ENCODE measurements at regions not wholly inside any gene's neighbourhood (a gene's known extent, or its start where the extent isn't known, plus 50 kb on each side); places are given as distances from the start of the nearest gene placed in this dataset.

DNA sequence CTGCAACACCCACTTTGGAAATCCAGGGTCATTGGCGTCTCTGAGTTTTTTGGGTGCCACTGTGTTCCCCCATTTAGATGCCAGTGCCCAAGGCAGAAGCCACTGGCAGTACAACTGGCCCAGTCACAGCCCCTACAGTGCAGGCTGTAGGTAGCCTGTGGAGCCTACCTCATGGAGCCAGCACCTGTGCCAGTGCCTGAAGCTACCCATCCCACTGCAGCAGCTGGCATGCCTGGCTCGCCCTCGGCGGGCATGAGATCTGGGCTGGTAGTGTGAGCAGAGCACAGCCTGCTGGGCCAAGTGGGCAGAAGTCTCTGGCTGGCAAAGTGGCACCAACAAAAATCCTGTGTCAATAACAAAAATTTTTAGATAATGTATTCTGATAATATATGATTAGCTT is 1111.4 kb upstream of the NXPH2 start:
- H3K4me3 ChIP-seq (ENCODE audit: low read depth, low read length): no peak overlapping the region
- H3K27ac ChIP-seq (ENCODE audit: extremely low read depth, low read depth, low read length): no peak overlapping the region
- no peaks in the 10 kb centered on the region for H3K9me3 ChIP-seq (ENCODE audit: control insufficient read depth, insufficient read depth, low read depth, low read length)
- no peaks in the 10 kb centered on the region for H3K36me3 ChIP-seq (ENCODE audit: control insufficient read depth in 2 of 2, insufficient read depth in 1 of 2, low read length in 2 of 2)
- POLR2A ChIA-PET: no interaction called here
- CTCF ChIA-PET: no interaction called here
- no peaks in the 10 kb centered on the region for H3K4me1 ChIP-seq (ENCODE audit: control insufficient read depth, insufficient read depth, low read length)
- TF ChIP-seq ZNF624 (tag by site-specific recombination; IDR thresholded peaks at IDR 0.05) (no peak), ZNF623 (tag by site-specific recombination; IDR thresholded peaks at IDR 0.05) (no peak), MYNN (tag by site-specific recombination; IDR thresholded peaks at IDR 0.05; ENCODE audit: borderline replicate concordance) (no peak), ZNF23 (tag by site-specific recombination; IDR thresholded peaks at IDR 0.05; ENCODE audit: borderline replicate concordance) (no peak), ZBTB1 (tag by site-specific recombination; IDR thresholded peaks at IDR 0.05) (no peak), ZNF654 (tag by site-specific recombination; IDR thresholded peaks at IDR 0.05; ENCODE audit: low read depth) (no peak), ZNF473 (tag by site-specific recombination; IDR thresholded peaks at IDR 0.05) (no peak), ZNF626 (tag by site-specific recombination; IDR thresholded peaks at IDR 0.05) (no peak), SCRT1 (tag by site-specific recombination; IDR thresholded peaks at IDR 0.05; ENCODE audit: borderline replicate concordance) (no peak), BCL6B (tag by site-specific recombination; IDR thresholded peaks at IDR 0.05) (no peak)

GRCh38 chr2:139885921-139886498 is 1105.8 kb upstream of the NXPH2 start:
- CTCF ChIA-PET: interaction anchor here (0.6 kb wide), 1 partner anchor 669 kb away, joined by 3 read pairs; no protein-coding TSS in a partner anchor

More at GRCh38 chr2:139885921-139886498, 1105.8 kb upstream of the NXPH2 start:
- TF ChIP-seq AEBP2 (tag by site-specific recombination; IDR thresholded peaks at IDR 0.05; ENCODE audit: borderline replicate concordance) (no peak), ZNF426 (tag by site-specific recombination; IDR thresholded peaks at IDR 0.05) (no peak), ZNF623 (tag by site-specific recombination; IDR thresholded peaks at IDR 0.05) (no peak), ZNF132 (tag by site-specific recombination; IDR thresholded peaks at IDR 0.05; ENCODE audit: borderline replicate concordance) (no peak), ZFP37 (tag by site-specific recombination; IDR thresholded peaks at IDR 0.05) (no peak)
- TF ChIP-seq, protein P1, sequence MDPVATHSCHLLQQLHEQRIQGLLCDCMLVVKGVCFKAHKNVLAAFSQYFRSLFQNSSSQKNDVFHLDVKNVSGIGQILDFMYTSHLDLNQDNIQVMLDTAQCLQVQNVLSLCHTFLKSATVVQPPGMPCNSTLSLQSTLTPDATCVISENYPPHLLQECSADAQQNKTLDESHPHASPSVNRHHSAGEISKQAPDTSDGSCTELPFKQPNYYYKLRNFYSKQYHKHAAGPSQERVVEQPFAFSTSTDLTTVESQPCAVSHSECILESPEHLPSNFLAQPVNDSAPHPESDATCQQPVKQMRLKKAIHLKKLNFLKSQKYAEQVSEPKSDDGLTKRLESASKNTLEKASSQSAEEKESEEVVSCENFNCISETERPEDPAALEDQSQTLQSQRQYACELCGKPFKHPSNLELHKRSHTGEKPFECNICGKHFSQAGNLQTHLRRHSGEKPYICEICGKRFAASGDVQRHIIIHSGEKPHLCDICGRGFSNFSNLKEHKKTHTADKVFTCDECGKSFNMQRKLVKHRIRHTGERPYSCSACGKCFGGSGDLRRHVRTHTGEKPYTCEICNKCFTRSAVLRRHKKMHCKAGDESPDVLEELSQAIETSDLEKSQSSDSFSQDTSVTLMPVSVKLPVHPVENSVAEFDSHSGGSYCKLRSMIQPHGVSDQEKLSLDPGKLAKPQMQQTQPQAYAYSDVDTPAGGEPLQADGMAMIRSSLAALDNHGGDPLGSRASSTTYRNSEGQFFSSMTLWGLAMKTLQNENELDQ (tag by site-specific recombination; IDR thresholded peaks at IDR 0.05; ENCODE audit: low read depth): no peak
- TF ChIP-seq, protein P2, sequence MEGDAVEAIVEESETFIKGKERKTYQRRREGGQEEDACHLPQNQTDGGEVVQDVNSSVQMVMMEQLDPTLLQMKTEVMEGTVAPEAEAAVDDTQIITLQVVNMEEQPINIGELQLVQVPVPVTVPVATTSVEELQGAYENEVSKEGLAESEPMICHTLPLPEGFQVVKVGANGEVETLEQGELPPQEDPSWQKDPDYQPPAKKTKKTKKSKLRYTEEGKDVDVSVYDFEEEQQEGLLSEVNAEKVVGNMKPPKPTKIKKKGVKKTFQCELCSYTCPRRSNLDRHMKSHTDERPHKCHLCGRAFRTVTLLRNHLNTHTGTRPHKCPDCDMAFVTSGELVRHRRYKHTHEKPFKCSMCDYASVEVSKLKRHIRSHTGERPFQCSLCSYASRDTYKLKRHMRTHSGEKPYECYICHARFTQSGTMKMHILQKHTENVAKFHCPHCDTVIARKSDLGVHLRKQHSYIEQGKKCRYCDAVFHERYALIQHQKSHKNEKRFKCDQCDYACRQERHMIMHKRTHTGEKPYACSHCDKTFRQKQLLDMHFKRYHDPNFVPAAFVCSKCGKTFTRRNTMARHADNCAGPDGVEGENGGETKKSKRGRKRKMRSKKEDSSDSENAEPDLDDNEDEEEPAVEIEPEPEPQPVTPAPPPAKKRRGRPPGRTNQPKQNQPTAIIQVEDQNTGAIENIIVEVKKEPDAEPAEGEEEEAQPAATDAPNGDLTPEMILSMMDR (tag by site-specific recombination; IDR thresholded peaks at IDR 0.05): no peak
- Histone ChIP-seq H3K36me3 (ENCODE audit: control insufficient read depth in 2 of 2, insufficient read depth in 1 of 2, low read length in 2 of 2) (no peaks in the 10 kb centered on the region), H3K4me1 (ENCODE audit: control insufficient read depth, insufficient read depth, low read length) (no peaks in the 10 kb centered on the region), H3K4me3 (ENCODE audit: low read depth, low read length) (no peak overlapping the region), H3K27ac (ENCODE audit: extremely low read depth, low read depth, low read length) (no peak overlapping the region), H3K9me3 (ENCODE audit: control insufficient read depth, insufficient read depth, low read depth, low read length) (no peaks in the 10 kb centered on the region)
- POLR2A ChIA-PET: no interaction called here
